Activated T-cell treated with anti-CD3 and anti-CD28 coated beads, Interleukin-2, amount 50 U/mL, for 4 hours (primary cell): ENCODE measurements at regions not wholly inside any gene's neighbourhood (a gene's known extent, or its start where the extent isn't known, plus 50 kb on each side); places are given as distances from the start of the nearest gene placed in this dataset.
"Not testable (repeated sequence)": the region's sequence is repeated elsewhere in the genome, so short reads cannot be mapped to it uniquely, and the experiment has no call there.

ENCODE experiments used
- ATAC-seq, 2 donors: fragments of 200-7000 bp; cut with Tn5 transposase; one replicate each; pipeline ENCODE4 v1.10.0; 2021
- DNase-seq: peaks from one replicate; pipeline ENCODE4 v3.0.0-alpha.2; 2020
- H3K27me3 Mint-ChIP-seq: one replicate; pipeline ENCODE4 v1.8.0; 2021; ENCODE audit warnings: low read depth, mixed read lengths
- H3K36me3 Mint-ChIP-seq: one replicate; pipeline ENCODE4 v1.8.0; 2022; ENCODE audit warnings: mixed read lengths; ENCODE audit not compliant: insufficient read depth
- H3K4me1 Mint-ChIP-seq: one replicate; pipeline ENCODE4 v1.8.0; 2021; ENCODE audit warnings: low read depth, mixed read lengths
- H3K4me3 Mint-ChIP-seq: one replicate; pipeline ENCODE4 v1.8.0; 2021; ENCODE audit warnings: mild to moderate bottlenecking, moderate library complexity, mixed read lengths
- H3K9me3 Mint-ChIP-seq: one replicate; pipeline ENCODE4 v1.8.0; 2021; ENCODE audit warnings: mixed read lengths

GRCh38 chr1:176296602-176297001, 89.5 kb upstream of the COP1 start:
- DNase-seq, ATAC-seq, H3K4me1 Mint-ChIP-seq, H3K36me3 Mint-ChIP-seq, H3K4me3 Mint-ChIP-seq, H3K27me3 Mint-ChIP-seq: not testable (repeated sequence)
- peaks cover 44% of the 10 kb centered on the region for H3K9me3 Mint-ChIP-seq

DNA sequence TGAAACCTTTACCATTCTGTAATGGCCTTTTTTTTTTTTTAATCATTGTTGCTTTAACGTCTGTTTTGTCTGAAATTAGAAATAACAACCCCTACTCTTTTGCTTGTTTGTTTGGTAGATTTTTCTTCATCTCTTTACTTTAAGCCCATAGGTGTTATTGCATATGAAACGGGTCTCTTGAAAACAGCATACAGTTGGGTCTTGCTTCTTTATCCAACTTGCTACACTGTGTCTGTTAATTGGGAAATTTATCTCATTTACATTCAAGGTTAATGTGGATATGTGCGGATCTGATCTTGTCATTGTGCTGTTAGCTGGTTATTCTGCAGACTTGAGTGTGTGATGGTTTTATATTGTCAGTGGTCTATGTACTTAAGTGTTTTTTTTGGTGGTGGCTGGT, 78.9 kb upstream of the COP1 start:
- DNase-seq (no peak), ATAC-seq (no peak)
- Mint-ChIP-seq H3K27me3 (peaks cover 16% of the 10 kb centered on the region), H3K4me1 (no peaks in the 10 kb centered on the region), H3K4me3 (no peak overlapping the region), H3K9me3 (peaks cover 33% of the 10 kb centered on the region), H3K36me3 (no peaks in the 10 kb centered on the region)

DNA sequence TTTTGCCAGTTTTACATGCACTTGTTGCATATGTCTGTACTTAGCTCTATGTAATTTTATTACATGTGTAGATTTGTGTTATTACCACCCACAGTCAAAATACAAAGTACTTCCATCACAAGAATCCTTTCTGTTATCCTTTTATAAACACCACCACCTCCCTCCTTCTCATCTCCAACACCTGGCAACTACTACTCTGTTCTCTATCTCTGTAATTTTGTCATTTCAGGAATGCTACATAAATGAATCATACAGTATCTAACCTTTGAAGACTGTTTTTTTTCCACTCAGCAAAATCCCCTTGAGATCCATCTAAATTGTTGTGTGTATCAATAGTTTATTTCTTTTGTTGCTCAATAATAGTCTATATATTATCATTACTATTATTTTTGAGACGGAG, 64.5 kb upstream of the COP1 start:
- Mint-ChIP-seq H3K9me3 (no peaks in the 10 kb centered on the region), H3K4me1 (no peaks in the 10 kb centered on the region), H3K36me3 (no peaks in the 10 kb centered on the region), H3K27me3 (no peaks in the 10 kb centered on the region), H3K4me3 (no peak overlapping the region)
- DNase-seq, result no peak
- no peak for ATAC-seq
